Activated CD8-positive, alpha-beta T cell treated with anti-CD3 and anti-CD28 coated beads for 36 hours (primary cell): ENCODE measurements at regions not wholly inside any gene's neighbourhood (a gene's known extent, or its start where the extent isn't known, plus 50 kb on each side); places are given as distances from the start of the nearest gene placed in this dataset.
A peak's percentile ranks its signal among the peaks of the same experiment; 100 is the strongest.

ENCODE experiments used
- ATAC-seq: fragments of 200-7000 bp; cut with Tn5 transposase; one replicate; pipeline ENCODE4 v1.10.0; 2021; ENCODE audit warnings: mild to moderate bottlenecking, moderate library complexity
- CTCF ChIA-PET: fragments of 350-600 bp; sonication (Branson Sonifier 250); formaldehyde crosslinking; loops from one replicate; lab custom pipeline; 2021; ENCODE audit warnings: antibody characterized with exemption; lab: Charles Lee
- POLR2A ChIA-PET: fragments of 350-600 bp; sonication (Branson Sonifier 250); formaldehyde crosslinking; loops from one replicate; lab custom pipeline; 2021; ENCODE audit warnings: antibody characterized with exemption; lab: Charles Lee
- DNase-seq: peaks from one replicate; pipeline ENCODE4 v3.0.0-alpha.2; 2020
- H3K27ac Mint-ChIP-seq: one replicate; pipeline ENCODE4 v1.8.0; 2021; ENCODE audit warnings: mild to moderate bottlenecking, mixed read lengths
- H3K27me3 Mint-ChIP-seq: one replicate; pipeline ENCODE4 v1.8.0; 2021; ENCODE audit warnings: mixed read lengths
- H3K36me3 Mint-ChIP-seq: one replicate; pipeline ENCODE4 v1.8.0; 2021; ENCODE audit warnings: low read depth, mixed read lengths
- H3K4me1 Mint-ChIP-seq: one replicate; pipeline ENCODE4 v1.8.0; 2021; ENCODE audit warnings: low read depth, mixed read lengths
- H3K4me3 Mint-ChIP-seq: one replicate; pipeline ENCODE4 v1.8.0; 2021; ENCODE audit warnings: mild to moderate bottlenecking, moderate library complexity, mixed read lengths
- H3K9me3 Mint-ChIP-seq: one replicate; pipeline ENCODE4 v1.8.0; 2021; ENCODE audit warnings: mixed read lengths
- CTCF ChIP-seq: fragments of 200-600 bp; IDR thresholded peaks from one replicate; pipeline ENCODE4 v1.8.0; 2022; ENCODE audit warnings: antibody characterized with exemption, mild to moderate bottlenecking
- intact Hi-C: fragments of 100-400 bp; cut with micrococcal nuclease; formaldehyde crosslinking; loops from one replicate; pipeline ENCODE4 v1.10.0; 2022

- ChIA-PET CTCF (no interaction called here), POLR2A (no interaction called here)
- Mint-ChIP-seq H3K4me1 (peaks cover 13% of the 10 kb centered on the region), H3K36me3 (no peaks in the 10 kb centered on the region), H3K27ac (no peak overlapping the region), H3K9me3 (no peaks in the 10 kb centered on the region), H3K27me3 (peaks cover 24% of the 10 kb centered on the region), H3K4me3 (no peak overlapping the region)
- TF ChIP-seq CTCF: no peak
- intact Hi-C loops: no loop called here
- DNase-seq: no peak
- no peak for ATAC-seq
Measured at GRCh38 chr22:49674479-49675050, 153.1 kb downstream of the BRD1 start.

- ChIA-PET POLR2A (no interaction called here), CTCF (no interaction called here)
- H3K27ac Mint-ChIP-seq: no peak overlapping the region
- peaks cover 25% of the 10 kb centered on the region for H3K27me3 Mint-ChIP-seq
- intact Hi-C loops: no loop called here
- ATAC-seq: no peak
- no peaks in the 10 kb centered on the region for H3K36me3 Mint-ChIP-seq
- no peak for TF ChIP-seq CTCF
- peaks cover 17% of the 10 kb centered on the region for H3K4me1 Mint-ChIP-seq
- no peaks in the 10 kb centered on the region for H3K9me3 Mint-ChIP-seq
- no peak overlapping the region for H3K4me3 Mint-ChIP-seq
- DNase-seq: no peak
Measured at GRCh38 chr22:49673048-49673447, 154.6 kb downstream of the BRD1 start.

GRCh38 chr22:49672014-49672516, 155.6 kb downstream of the BRD1 start:
- no peak overlapping the region for H3K4me3 Mint-ChIP-seq
- H3K36me3 Mint-ChIP-seq: no peaks in the 10 kb centered on the region
- ATAC-seq (no peak), DNase-seq (no peak)
- POLR2A ChIA-PET: interaction anchor here (3.4 kb wide), 1 partner anchor 15 kb away, joined by 10 read pairs; no protein-coding TSS in a partner anchor
- H3K27ac Mint-ChIP-seq: no peak overlapping the region
- CTCF ChIA-PET: no interaction called here
- H3K27me3 Mint-ChIP-seq: peaks cover 26% of the 10 kb centered on the region
- peaks cover 21% of the 10 kb centered on the region for H3K4me1 Mint-ChIP-seq
- no peak for TF ChIP-seq CTCF
- H3K9me3 Mint-ChIP-seq: no peaks in the 10 kb centered on the region
- intact Hi-C loops: no loop called here

GRCh38 chr22:49671331-49672013, 156.2 kb downstream of the BRD1 start:
- peaks cover 27% of the 10 kb centered on the region for H3K27me3 Mint-ChIP-seq
- H3K9me3 Mint-ChIP-seq: no peaks in the 10 kb centered on the region
- H3K4me1 Mint-ChIP-seq: peaks cover 23% of the 10 kb centered on the region
- DNase-seq (no peak), ATAC-seq (no peak)
- intact Hi-C loops: no loop called here
- ChIA-PET CTCF (interaction anchor here (0.7 kb wide), 1 partner anchor 36 kb away, joined by 3 read pairs; no protein-coding TSS in a partner anchor), POLR2A (interaction anchor here (3.4 kb wide), 1 partner anchor 14 kb away, joined by 10 read pairs; no protein-coding TSS in a partner anchor)
- H3K27ac Mint-ChIP-seq: no peak overlapping the region
- H3K4me3 Mint-ChIP-seq: peak overlapping the region; percentile 34
- H3K36me3 Mint-ChIP-seq: no peaks in the 10 kb centered on the region
- TF ChIP-seq CTCF: no peak
